ENCODE measurements at regions not wholly inside any gene's neighbourhood (a gene's known extent, or its start where the extent isn't known, plus 50 kb on each side); places are given as distances from the start of the nearest gene placed in this dataset.

GRCh38 chr7:46687203-46687602 is 766.1 kb upstream of the IGFBP3 start:
- intact Hi-C loops (cut with micrococcal nuclease), result no loop called here

GRCh38 chr7:46685051-46685450 is 764.0 kb upstream of the IGFBP3 start:
- intact Hi-C loops (cut with micrococcal nuclease), result no loop called here

GRCh38 chr7:46682836-46683624 is 762.0 kb upstream of the IGFBP3 start:
- intact Hi-C loops (cut with micrococcal nuclease), result no loop called here

GRCh38 chr7:46681865-46682503 is 760.9 kb upstream of the IGFBP3 start:
- intact Hi-C loops (cut with micrococcal nuclease), result no loop called here

DNA sequence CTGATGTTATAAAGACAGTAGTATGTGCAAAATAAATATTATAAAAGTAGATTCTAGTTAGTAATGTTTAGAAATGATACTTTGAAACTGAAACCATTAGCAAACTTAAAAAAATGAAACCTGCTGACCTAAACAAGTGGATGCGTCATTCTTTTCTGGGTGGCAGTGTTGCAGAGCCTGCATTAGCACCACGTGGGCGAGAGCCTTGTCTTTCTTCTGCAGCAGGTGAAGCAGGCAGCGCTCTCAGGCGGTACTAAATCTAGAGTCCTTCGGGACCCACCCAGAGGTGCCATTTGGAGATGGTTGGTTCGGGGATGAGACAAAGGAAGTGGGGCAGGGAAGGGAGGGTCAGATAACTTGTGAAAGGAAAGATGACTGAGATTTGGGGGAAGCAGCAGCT is 759.1 kb upstream of the IGFBP3 start:
- intact Hi-C loops (cut with micrococcal nuclease), result no loop called here

GRCh38 chr7:46679671-46680070 is 758.6 kb upstream of the IGFBP3 start:
- intact Hi-C loops (cut with micrococcal nuclease), result no loop called here

DNA sequence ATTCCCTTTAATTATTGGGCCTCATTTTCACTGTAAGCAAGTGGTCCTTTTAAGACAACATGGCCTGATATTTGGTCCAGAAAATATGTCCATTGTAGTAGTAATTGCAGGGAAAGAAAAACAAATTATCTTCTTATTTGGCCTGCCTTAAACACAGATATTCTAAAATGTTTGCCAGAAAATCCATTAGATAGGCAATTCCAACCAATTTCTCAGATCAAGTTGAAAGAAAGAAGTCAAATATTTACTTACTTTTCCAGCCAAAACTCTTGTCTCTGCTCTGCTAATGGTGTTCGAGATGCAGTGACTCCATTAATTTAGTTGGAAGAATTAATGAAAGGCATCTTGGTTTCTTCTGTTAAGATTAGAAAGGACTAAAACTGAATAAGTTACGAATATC is 757.3 kb upstream of the IGFBP3 start:
- intact Hi-C loops (cut with micrococcal nuclease), result no loop called here

DNA sequence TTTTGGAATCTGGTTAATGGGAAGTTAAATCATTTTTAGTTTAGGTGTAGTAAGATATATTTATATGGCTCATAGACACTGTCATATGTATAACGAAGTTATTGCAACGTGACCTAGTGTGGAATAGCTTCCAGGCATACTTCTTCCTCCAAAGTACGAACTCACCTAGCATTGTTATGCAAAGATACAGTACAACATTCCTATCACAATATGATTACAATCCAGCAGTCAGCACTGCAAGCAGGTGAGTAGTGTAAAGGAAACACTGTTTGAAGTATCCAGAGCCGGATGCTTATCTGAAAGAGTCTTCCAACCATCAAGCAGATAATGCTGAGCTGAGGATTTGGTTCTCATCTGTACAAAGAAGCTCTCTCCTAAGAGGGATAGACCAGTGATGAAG is 754.4 kb upstream of the IGFBP3 start:
- intact Hi-C loops (cut with micrococcal nuclease), result no loop called here

DNA sequence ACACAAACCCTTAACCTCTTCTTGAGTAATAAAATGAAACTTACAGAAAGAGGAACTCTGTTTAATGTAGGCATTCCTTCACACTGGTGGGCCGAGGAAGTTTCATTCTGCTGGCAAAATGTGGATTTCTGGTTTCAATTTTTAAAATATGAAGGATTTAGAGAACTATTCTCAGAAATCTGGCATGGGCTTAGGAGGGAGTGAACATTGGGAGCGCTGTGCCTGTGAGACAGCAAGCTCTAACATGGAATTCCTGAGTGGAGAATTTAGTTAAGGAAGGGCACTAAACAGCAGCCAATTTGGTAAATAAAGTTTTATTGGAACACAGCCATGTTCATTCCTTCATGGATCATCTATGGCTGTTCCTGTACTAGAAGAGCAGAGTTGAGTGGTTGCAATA is 751.8 kb upstream of the IGFBP3 start:
- intact Hi-C loops (cut with micrococcal nuclease), result no loop called here

- intact Hi-C loops (cut with micrococcal nuclease), result no loop called here
Observed at GRCh38 chr7:46671108-46671769, 750.2 kb upstream of the IGFBP3 start.

DNA sequence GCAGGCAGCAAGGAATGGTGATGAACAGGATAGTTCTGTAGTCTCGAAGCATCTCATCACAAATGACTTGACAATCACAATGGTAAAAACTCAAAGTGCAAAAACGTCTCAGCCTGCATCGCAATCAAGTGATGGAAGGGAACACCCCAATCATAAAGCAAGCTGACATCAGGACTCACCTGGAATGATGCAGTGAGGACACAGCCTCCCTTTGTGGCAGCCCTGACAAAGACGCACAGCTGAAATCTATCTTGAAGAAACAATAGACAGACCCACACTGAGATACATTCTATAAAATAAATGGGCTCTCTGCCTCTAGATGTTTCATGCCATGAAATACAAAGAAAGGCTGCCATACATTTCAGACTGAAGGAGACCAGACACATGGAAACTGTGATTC is 748.0 kb upstream of the IGFBP3 start:
- intact Hi-C loops (cut with micrococcal nuclease), result no loop called here

DNA sequence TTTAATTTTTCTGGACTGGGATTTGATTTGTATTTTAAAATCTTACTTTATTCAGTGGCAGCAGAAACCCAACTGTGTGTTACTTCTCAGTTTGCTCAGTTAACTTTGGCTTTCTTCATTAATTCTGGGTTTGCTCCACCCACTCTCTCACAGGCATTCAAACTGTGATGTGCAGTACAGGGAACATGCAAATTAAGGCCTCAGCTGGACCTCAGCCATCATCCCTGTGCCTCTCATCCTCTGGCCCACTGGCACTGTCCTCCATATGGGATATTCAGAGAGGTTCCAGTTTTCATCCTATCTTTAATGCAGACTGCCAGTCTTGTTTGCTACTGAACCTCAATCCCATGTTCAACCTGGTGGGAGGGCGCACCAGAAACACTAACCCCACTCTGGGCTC is 743.4 kb upstream of the IGFBP3 start:
- intact Hi-C loops (cut with micrococcal nuclease), result no loop called here

GRCh38 chr7:46663025-46663424 is 742.0 kb upstream of the IGFBP3 start:
- intact Hi-C loops (cut with micrococcal nuclease), result no loop called here

DNA sequence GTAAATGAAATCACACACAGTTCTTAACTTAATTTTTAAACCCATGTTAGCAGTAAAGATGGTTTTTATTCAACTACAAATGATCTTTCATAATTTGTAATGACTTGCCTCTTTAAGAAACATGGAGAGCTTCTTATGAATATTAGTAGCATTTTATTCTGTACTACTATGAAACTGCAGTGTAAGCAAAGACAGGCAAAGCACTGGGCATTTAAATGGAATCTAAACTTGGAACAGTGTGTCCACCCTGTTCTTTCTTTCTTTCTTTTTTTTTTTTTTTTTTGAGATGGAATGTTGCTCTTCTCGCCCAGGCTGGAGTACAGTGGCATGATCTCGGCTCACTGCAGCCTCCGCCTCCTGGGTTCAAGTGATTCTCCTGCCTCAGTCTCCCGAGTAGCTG is 740.4 kb upstream of the IGFBP3 start:
- intact Hi-C loops (cut with micrococcal nuclease), result no loop called here

DNA sequence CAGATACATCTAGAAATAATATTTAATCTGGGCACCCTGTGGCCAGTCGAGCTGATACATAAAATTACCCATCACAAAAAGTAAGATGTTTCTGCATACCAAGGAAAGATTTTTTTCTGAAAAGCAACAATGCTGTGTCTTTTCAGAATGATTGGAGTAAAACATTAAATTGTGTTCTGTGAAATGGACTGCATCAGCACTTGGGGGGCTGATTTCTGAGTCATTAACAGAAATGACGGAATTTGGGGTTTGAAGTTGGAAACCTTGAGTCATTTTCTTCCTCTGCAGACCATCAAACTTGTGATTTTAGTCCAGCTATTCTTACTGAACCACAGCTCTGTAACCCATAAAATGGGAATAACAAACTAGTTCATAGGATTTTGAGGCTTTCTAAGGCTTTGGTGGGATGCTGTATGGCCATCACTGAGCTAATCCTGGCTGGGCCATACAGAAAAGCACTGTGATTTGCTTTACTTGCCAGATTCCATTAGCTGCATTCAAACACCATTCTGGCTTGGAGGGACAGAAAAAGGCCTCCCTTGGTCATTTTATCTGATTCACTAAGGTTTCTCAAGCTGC is 739.4 kb upstream of the IGFBP3 start:
- intact Hi-C loops (cut with micrococcal nuclease), result no loop called here

DNA sequence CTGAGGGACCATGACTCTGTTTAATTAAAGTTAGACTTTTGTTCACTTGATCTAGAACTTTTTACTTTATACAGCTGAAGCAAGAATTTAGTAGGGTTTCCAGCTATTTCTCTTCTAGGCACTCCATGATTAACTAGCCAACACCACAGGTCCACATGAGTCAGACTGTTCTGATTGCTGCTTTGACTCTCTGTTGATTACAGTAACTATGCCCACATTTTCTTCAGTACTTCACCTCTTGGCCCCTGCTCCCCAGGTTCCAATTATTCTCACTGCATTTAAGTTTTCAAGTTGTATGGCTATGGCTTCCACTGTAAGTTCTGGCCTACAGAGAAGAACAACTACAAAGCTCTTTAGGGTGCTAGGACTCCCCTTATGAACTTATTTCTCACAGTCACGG is 737.2 kb upstream of the IGFBP3 start:
- intact Hi-C loops (cut with micrococcal nuclease), result no loop called here

GRCh38 chr7:46654546-46655443 is 733.7 kb upstream of the IGFBP3 start:
- intact Hi-C loops (cut with micrococcal nuclease), result no loop called here

DNA sequence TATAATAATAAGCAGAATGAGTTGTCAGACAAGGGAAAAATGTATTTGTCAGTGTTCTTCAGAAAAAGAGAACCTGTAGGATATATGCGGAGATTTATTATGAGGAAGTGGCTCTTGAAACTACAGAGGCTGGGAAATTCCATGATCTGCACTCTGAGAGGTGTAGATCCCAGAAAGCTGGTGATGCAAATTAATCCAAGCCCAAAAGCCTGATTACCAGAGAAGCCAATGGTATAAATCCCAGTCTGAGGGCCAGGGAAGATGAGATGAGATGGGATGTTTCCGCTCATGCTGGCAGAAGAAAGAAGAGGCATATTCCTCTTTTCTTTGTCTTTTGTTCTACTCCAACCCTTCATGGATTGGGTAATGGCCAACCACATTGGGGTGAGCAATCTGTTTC is 732.8 kb upstream of the IGFBP3 start:
- intact Hi-C loops (cut with micrococcal nuclease), result no loop called here

GRCh38 chr7:46652317-46652716 is 731.2 kb upstream of the IGFBP3 start:
- intact Hi-C loops (cut with micrococcal nuclease), result no loop called here

GRCh38 chr7:46651561-46652088 is 730.6 kb upstream of the IGFBP3 start:
- intact Hi-C loops (cut with micrococcal nuclease), result no loop called here

DNA sequence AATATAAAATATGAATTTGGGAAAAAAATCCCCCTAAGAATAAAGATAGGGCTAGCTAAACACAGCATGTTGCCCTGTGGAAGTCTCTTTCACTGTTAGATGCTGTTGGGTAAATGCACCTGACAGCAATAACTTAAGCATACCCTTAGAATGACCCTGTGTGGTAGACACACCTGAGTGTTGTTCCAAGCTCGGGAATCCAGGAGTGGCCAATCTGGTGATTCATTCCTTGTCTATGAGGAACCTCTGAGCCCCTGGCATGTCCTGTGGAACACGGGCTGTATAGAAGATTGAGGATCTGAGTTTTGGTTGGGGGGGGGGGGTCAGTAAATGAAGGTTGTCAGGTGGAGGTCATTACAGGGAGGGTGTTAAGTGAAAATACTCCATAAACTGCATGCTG is 730.0 kb upstream of the IGFBP3 start:
- intact Hi-C loops (cut with micrococcal nuclease), result no loop called here

Data from T-helper 2 cell treated with Interferon-gamma antibody and Interleukin-4, amounts not matched to agents 100 ng/mL and 5 ng/mL, for 36 hours (primary cell).